Loucy (cell line): ENCODE measurements at regions not wholly inside any gene's neighbourhood (a gene's known extent, or its start where the extent isn't known, plus 50 kb on each side); places are given as distances from the start of the nearest gene placed in this dataset.

ENCODE experiments used
- EZH2phosphoT487 ChIP-seq: fragments of 200-600 bp; IDR thresholded peaks from 2 replicates; pipeline ENCODE4 v1.6.1; 2018; ENCODE audit warnings: antibody characterized with exemption, mild to moderate bottlenecking, moderate library complexity, borderline replicate concordance
- TF ChIP-seq, protein P1 (sequence below): fragments of 200-600 bp; sonication (generic); conservative IDR thresholded peaks from 2 replicates; pipeline ENCODE4 v1.5.1; 2014; ENCODE audit warnings: mild to moderate bottlenecking, antibody characterized with exemption, low read length

DNA sequence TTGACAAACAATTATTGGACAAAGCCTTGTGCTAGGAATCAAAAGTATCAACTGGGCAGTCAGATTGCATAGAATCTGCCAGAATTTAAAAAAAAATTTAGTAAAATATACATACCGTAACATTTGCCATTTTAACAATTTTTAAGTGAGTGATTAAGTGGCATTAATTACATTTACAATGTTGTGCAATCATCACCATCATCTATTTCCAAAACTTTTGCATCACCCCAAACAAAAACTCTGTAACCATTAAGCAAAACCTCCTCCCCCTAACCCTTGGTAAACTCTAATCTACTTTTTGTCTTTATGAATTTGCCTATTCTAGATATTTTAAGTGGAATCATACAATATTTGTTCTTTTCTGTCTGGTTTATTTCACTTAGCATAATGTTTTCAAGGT is 182.8 kb downstream of the LMO4 start:
- TF ChIP-seq, protein P1, sequence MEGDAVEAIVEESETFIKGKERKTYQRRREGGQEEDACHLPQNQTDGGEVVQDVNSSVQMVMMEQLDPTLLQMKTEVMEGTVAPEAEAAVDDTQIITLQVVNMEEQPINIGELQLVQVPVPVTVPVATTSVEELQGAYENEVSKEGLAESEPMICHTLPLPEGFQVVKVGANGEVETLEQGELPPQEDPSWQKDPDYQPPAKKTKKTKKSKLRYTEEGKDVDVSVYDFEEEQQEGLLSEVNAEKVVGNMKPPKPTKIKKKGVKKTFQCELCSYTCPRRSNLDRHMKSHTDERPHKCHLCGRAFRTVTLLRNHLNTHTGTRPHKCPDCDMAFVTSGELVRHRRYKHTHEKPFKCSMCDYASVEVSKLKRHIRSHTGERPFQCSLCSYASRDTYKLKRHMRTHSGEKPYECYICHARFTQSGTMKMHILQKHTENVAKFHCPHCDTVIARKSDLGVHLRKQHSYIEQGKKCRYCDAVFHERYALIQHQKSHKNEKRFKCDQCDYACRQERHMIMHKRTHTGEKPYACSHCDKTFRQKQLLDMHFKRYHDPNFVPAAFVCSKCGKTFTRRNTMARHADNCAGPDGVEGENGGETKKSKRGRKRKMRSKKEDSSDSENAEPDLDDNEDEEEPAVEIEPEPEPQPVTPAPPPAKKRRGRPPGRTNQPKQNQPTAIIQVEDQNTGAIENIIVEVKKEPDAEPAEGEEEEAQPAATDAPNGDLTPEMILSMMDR, result no peak
- no peak for TF ChIP-seq EZH2phosphoT487
